GM12891 (cell line): ENCODE measurements at regions not wholly inside any gene's neighbourhood (a gene's known extent, or its start where the extent isn't known, plus 50 kb on each side); places are given as distances from the start of the nearest gene placed in this dataset.

Source experiments
- PAX5 ChIP-seq: IDR thresholded peaks from 2 replicates; pipeline ENCODE4 v1.6.1; 2011; ENCODE audit warnings: low read length, moderate library complexity, mild to moderate bottlenecking; ENCODE audit not compliant: insufficient read depth, severe bottlenecking
- POLR2A ChIP-seq: IDR thresholded peaks from 2 replicates; pipeline ENCODE4 v1.6.1; 2011; ENCODE audit warnings: low read depth, low read length, control low read depth
- POLR2AphosphoS5 ChIP-seq: IDR thresholded peaks from 2 replicates; pipeline ENCODE4 v1.6.1; 2011; ENCODE audit warnings: low read depth, low read length, control low read depth
- POU2F2 ChIP-seq: IDR thresholded peaks from 2 replicates; pipeline ENCODE4 v1.6.1; 2011; ENCODE audit warnings: low read depth, mild to moderate bottlenecking, control low read depth, low read length, moderate library complexity
- SPI1 ChIP-seq: IDR thresholded peaks from 2 replicates; pipeline ENCODE4 v1.6.1; 2011; ENCODE audit warnings: low read depth, low read length, control low read depth
- TAF1 ChIP-seq: IDR thresholded peaks from 2 replicates; pipeline ENCODE4 v1.6.1; 2011; ENCODE audit warnings: low read depth, low read length, control low read depth

DNA sequence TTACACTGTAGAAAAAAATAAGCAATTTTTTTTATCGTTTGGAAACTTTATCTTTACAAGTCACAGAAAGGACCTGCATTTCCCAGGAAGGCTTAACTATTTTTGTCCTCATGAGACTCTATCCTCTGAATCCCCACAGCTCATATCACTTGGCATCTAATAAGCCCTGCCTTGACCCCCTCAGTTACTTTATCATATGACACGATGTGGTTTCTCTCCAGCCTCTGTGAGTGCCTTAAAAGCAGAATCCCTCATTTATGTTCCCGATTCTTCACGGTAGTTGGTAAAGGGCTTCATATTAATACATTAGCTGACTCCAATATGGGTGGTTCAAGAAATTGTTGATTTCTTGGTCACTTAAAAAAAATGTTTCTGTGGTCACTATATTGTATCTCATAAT is 296.6 kb upstream of the GRAMD2B start:
- TF ChIP-seq POLR2A (no peak), POLR2AphosphoS5 (no peak), POU2F2 (no peak), TAF1 (no peak), SPI1 (no peak), PAX5 (no peak)
